ENCODE measurements at regions not wholly inside any gene's neighbourhood (a gene's known extent, or its start where the extent isn't known, plus 50 kb on each side); places are given as distances from the start of the nearest gene placed in this dataset.
"Not testable (repeated sequence)": the region's sequence is repeated elsewhere in the genome, so short reads cannot be mapped to it uniquely, and the experiment has no call there.

DNA sequence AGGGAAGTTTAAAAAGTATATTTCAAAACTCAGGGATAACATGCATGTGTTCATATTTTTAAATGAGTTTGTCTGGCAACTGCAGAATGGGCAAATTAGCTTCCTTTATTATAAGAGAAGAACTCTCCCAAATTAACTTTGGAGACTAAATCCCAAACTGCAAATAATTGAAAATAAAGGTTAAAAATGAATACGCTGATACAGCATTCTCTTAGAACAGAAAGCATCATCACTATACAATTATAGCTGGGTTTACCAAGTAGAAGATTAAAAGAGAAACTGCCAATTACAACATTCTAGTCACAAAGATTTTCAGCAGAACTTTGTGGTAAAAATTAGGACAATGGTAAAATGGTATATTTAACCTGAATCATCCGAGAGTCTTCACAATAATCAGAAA, 73.3 kb downstream of the OLFM4 start:
- no peak for DNase-seq (ENCODE audit: extremely low read depth in 1 of 11, low read depth in 9 of 11, low spot score in 4 of 11)

DNA sequence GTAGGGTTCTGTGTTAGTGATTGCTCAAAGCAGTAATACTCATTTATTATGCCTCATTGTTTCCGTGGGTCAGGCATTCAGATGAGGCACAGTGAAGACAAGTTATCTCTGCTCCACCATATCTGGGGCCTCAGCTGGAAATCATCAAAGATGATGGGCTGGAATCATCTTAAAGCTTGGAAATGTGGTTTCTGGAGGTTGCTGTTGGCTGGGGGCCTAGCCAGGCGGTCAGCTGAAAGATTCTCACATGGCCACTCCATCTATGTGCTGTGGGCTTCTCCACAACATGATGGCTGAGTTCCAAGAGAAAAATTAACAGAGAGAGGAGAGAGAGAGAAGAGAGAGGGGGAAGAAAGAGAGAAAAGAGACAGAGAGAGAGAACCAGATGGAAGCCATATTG, 75.5 kb downstream of the OLFM4 start:
- DNase-seq (ENCODE audit: extremely low read depth in 1 of 11, low read depth in 9 of 11, low spot score in 4 of 11), result no peak

DNA sequence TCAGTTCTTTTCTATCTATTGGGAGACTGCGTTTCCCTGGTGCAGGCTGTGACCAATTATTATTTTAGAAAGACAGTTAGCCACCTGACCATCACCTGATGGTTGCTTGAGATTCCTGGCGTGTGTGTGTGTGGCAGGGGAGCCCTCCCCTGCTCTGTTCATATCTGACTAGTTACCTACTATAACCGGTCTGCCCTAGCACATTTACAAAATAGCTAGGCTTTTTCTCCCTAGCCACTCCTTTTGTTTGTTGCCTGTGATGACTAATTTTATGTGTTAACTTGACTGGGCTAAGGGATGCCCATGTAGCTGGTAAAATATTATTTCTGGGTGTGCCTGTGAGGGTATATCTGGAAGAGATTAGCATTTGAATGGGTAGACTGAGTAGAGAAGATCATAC, 76.9 kb downstream of the OLFM4 start:
- DNase-seq (ENCODE audit: extremely low read depth in 1 of 11, low read depth in 9 of 11, low spot score in 4 of 11), result no peak

DNA sequence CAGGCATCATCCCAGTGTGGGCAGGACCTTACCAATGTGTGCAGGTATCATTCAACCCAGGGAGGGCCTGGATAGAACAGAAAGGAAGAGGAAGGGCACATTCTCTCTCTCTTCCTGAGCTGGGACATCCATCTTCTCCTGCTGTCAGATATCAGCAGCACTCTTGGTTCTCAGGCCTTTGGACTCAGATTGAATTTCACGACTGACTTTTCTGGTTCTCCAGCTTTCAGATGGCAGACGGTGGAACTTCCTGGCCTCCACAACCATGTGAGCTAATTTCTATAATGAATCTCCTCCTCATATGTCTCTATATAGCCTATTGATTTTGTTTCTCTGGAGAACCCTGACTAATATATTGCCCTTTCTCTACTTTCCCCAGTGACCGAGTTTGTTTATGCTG, 77.3 kb downstream of the OLFM4 start:
- no peak for DNase-seq (ENCODE audit: extremely low read depth in 1 of 11, low read depth in 9 of 11, low spot score in 4 of 11)

DNA sequence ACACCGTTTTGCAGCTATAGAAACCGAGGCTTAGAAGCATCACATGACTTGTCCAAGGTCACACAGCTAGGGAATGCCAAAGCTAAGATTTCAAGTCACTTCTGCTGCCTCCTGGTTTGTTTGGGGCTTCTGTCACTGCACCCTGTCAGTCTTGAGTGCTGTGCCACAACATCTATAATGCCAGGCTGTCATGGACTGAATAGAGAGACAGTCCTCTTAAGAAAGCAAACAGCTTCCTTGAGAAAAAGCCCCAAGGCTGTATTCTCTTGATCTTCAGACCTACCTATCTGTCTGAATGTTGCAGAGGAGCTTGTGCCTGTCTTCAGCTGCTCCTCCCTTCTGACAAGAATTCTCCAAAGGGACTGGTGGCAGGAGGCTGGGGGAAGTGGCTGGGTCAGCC, 81.6 kb downstream of the OLFM4 start:
- DNase-seq (ENCODE audit: extremely low read depth in 1 of 11, low read depth in 9 of 11, low spot score in 4 of 11), result no peak

DNA sequence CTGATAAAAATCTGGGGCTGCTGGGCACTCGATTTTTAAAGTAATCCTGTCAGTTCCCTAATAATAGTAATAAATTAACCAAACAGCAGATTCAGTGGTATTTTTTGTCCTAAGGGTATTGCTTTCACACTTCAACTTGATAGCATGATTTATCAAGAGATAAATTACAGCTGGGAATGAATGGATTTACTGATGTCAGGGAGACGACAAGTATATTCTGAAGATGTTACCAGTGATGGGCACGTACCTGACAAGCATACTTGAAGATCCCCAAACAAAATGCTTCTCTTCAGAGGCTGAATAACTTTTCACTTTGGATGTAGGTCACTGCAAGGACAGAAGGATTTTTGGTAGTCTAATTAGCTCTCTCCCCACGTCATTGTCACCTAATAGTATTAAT, 82.0 kb downstream of the OLFM4 start:
- no peak for DNase-seq (ENCODE audit: extremely low read depth in 1 of 11, low read depth in 9 of 11, low spot score in 4 of 11)

DNA sequence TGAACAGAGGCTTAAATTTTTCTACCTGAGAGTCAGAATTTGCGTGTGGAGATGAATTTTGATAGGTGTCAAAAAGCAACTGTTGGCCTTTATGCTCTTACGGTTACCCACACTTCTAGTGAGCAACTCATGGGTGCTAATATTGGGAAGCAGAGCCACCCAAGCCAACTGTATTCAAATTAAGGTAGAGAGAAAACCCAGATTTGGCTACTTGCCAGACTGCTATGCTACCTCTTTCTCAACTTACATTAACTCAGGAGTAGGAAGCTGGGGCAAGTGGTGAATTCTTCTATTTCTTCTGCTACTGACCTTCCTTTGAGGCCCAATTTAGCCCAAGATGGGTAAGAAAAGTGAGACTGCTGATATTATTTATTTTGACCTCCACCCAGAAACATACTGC, 83.9 kb downstream of the OLFM4 start:
- DNase-seq (ENCODE audit: extremely low read depth in 1 of 11, low read depth in 9 of 11, low spot score in 4 of 11), result no peak

DNA sequence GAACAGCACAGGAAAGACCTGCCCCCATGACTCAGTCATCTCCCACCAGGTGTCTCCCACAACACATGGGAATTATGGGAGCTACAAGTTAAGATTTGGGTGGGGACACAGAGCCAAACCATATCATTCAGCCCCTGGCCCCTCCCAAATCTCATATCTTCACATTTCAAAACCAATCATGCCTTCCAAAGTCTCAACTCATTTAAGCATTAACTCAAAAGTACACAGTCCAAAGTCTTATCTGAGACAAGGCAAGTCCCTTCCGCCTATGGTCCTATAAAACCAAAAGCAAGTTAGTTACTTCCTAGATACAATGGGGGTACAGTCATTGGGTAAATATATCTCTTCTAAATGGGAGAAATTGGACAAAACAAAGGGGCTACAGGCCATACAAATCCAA, 88.4 kb downstream of the OLFM4 start:
- not testable (repeated sequence) for DNase-seq (ENCODE audit: extremely low read depth in 1 of 11, low read depth in 9 of 11, low spot score in 4 of 11)

DNA sequence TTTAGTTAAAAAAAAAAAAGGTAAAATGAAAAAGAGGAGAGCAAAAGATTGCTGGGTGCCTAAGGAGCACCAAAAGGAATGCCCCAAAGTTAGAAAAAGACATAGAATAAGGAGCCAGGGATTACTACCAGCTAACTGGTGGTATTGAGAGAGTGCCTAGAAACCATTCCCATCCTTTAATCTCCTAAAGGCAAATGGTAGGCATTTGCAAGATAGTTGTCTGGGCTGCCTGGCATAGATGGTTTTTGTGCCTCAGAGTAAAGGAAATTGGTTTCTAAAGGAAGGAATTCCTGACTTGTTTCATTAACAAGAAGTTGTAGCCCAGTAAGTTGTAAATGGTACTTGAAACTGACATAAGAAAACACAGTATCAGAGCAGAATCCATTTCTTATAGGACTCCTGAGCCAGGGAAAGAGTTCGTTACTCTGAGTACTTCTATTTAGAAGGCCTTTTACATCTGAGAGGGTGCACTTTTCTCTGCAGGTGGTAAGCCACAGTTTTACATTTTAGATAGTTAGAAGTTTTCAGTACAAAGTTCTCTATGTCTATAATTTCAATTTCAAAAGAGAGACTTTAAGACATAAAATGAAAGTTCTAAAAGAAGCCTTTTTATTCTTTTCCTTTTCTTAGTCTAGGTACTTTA, 92.6 kb downstream of the OLFM4 start:
- no peak for DNase-seq (ENCODE audit: extremely low read depth in 1 of 11, low read depth in 9 of 11, low spot score in 4 of 11)

DNA sequence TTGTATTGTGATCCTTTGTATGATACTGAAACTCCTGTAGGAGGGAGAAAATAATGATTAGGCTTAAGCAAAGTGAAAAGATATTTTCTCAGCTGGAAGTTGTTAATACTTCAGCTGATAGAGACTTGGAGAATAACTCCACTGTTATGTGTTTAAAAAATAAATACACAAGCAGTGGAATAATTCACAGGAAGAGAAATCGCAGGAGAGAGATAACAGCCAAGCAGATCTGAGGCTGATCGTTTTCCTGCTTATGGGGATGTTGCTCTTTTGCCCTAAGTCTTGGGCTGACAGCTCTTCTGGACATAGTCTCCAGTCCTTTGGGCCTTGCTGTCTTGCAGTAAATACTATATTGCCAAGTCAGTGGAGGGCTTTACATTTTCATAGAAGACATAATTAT, 93.3 kb downstream of the OLFM4 start:
- no peak for DNase-seq (ENCODE audit: extremely low read depth in 1 of 11, low read depth in 9 of 11, low spot score in 4 of 11)

DNA sequence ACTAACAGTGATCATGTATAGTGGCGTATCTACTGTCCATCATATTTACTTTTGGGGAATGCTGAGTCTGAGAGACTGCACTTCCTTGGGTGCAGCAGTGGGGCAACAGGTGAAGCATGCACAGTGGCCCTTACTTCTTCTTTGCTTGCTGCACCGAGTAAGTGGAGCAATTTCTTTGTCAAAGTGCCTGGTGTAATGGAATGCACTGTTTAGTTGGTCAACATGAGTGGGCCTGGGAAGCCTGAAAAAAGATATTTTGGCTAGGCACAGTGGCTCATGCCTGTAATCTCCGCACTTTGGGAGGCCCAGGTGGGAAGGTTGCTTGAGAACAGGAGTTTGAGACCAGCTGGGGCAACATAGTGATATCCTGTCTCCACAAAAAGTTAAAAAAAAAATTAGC, 94.9 kb downstream of the OLFM4 start:
- no peak for DNase-seq (ENCODE audit: extremely low read depth in 1 of 11, low read depth in 9 of 11, low spot score in 4 of 11)

DNA sequence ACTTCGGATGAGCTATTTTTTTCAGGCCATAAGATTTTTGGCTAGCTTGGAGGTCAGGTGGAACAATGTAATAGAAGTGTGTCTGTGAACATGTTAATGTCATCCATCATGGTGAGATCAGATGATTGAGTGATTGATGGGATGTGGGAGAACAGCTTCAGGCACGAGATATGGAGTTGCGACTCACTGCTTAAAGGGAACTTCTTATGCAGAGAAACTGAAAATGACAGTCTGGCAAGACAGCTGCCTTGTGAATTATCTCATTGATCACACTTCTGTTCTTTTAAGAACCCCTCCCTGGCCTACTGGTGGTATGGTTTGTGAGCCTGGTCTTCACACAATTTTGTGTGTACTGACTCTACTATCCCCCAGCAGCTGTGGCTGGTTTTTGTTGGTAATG, 96.0 kb downstream of the OLFM4 start:
- DNase-seq (ENCODE audit: extremely low read depth in 1 of 11, low read depth in 9 of 11, low spot score in 4 of 11), result no peak

DNA sequence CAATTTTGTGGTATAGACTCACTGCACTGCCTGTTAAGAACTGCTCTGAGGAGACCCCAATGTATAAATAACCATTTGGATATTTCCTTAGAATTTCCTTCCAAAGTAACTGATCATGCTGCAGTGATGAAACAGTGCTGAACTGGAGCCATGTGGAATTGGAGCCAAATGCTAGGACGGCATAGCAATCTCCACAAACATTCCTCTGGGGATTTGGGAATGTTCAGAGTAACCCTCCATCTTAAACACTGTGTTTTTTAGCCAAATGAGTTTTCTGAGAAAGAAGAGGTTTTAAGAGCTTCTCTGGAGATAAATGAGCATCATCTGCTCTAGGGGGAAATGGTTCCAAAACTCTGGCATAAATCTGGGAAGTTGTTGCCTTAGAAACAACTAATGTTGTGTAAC, 98.2 kb downstream of the OLFM4 start:
- no peak for DNase-seq (ENCODE audit: extremely low read depth in 1 of 11, low read depth in 9 of 11, low spot score in 4 of 11)

DNA sequence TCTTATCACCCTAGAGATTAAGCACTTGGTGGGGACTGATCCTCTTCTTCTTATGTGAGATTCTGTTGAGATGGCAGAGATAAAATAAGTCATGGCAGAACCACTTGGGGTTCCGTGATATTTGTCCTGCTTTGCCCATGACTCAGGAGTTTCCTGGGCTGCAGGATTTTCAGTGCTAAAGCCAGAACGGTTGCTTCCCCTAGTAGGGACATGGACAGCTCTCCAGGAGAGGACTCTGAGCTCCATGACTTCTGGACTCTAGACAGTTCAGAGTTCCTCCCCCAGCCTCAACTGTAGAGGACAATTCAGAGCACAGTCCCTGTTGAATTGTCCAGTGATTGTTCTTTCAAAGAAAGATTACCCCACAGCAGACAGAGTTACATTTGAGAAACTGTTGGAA, 98.8 kb downstream of the OLFM4 start:
- no peak for DNase-seq (ENCODE audit: extremely low read depth in 1 of 11, low read depth in 9 of 11, low spot score in 4 of 11)

DNA sequence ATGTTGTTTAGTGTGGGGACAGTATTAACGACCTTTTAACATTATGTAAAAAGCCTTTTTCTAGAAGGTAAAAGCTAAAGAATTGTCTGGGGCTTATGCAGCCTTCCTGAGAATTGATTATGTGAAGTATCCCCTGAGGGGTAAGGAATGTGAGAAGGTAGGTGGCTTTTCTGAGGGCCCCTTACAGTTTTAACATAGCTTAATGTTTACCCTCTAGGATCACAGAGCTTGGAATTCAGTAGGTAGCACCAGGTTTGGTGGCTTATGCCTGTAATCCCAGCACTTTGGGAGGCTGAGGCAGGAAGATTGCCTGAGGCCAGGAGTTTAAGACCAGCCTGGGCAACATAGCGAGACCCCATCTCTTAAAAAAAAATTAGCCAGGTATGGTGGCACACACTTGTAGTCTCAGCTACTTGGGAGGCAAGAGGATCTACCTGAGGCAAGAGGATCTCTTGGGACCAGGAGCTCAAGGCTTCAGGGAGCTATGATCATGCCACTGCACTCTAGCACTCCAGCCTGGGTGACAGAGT, 101.3 kb downstream of the OLFM4 start:
- no peak for DNase-seq (ENCODE audit: extremely low read depth in 1 of 11, low read depth in 9 of 11, low spot score in 4 of 11)

DNA sequence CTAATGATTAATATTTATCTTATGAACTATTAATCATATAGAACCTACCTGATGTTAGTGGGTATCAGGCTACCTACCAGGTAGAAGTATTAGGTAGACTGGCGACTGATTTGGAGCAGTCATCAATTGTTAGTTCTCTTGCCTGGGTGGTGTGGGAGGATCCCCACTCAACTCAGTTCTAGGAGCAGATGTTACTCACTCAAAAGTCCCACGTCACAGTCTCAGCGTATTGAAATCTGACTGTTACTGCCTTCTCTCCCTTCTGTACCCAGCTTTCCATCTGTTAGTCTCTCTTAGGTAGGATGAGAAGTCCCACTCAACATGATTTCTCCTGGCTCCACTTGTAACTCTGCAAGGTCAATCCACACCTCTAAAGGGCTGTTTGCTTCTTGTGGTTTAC, 102.7 kb downstream of the OLFM4 start:
- no peak for DNase-seq (ENCODE audit: extremely low read depth in 1 of 11, low read depth in 9 of 11, low spot score in 4 of 11)

DNA sequence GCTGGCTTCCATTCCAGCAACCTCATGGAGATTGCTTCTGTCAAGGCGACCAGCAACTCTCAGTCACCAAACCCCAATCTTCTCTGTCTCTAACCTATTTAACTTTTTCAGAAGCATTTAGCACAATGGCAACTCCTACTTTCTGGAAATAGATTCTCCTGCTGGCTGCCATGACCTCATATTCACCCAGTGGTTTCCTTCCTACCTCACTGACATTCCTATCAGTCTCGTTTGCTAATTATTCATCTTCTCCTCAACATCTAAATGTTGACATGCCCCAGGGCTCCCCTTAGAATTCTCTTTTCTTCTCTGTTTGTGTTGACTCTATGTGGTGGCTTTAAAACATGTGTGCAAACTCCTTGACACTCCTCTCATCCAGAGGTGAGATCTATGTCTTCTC, 106.7 kb downstream of the OLFM4 start:
- no peak for DNase-seq (ENCODE audit: extremely low read depth in 1 of 11, low read depth in 9 of 11, low spot score in 4 of 11)

DNA sequence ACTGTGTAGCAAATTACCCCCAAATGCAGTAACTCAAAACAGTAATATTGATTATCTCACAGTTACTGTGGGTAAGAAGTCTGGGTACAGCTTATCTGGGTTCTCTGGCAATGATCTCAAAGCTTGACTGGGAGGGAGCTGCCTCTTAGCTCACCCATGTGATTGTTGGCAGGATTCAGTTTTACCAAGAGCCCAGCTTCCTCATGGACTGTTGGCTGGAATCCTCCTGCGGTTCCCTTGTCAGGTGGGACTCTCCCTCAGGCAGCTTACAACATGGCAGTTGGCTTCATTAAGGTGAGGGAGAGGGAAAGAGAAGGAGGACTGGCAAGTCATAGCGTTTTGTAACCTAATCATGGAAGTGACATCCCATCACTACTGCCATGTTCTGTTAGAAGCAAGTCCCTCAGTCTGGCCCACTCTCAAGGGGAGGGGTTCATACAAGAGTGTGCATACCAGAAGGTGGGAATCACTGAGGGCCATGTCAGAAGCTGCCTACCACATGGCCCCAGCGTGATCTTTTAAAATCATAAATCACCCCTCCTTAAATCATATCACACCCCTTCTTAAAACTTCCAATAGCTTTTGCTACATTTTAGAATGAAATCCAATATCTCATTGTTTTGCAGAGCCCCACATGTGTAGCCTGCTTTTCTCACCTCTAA, 108.1 kb downstream of the OLFM4 start:
- no peak for DNase-seq (ENCODE audit: extremely low read depth in 1 of 11, low read depth in 9 of 11, low spot score in 4 of 11)

DNA sequence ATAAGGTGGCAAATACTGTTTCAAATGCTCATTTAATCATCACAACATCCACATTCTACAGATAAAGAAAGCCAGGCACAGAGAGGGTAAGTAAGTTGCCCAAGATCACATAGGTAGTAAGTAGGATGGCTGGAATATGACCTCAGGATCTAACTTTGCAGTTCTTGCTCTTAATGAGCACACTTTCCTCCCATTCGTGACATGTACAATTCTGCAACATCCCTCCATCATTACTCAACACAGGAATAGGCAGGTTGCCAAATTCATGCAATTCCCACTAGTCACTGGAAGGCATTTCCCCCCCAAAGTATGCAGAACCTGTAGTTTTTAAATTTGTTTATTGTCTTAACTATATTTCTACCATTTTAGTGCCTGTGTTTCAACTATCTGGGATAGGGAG, 109.2 kb downstream of the OLFM4 start:
- no peak for DNase-seq (ENCODE audit: extremely low read depth in 1 of 11, low read depth in 9 of 11, low spot score in 4 of 11)

DNA sequence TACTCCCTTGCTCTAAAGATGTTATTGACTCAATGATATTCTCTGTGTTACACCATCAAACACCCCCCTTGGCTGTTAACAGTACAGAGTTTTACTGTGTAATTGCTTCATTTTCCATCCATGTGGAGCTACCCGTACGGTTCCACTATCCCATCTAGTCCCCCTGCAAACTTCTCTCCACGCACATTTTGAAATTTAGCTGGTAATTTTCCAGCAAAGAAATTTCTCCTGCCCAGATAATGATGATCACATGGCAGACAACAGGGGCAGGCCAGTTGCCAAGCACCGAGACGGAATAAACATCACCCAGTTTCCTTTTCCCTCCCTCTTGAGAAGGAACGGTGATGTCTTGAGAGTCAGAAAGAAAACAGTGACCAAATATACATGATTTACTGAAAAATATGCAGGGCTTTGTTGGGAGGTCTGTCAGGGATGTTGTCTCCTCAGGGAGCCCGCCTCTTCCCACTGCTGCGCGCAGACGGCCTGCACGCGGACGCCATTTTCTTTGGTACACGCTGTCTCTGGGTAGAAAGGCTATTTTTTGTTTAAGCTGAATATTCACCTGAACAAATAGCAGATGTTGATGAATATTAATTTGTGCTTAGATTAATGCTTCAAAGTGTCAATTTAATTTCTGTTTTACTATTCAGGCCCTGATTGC, 109.9 kb downstream of the OLFM4 start:
- no peak for DNase-seq (ENCODE audit: extremely low read depth in 1 of 11, low read depth in 9 of 11, low spot score in 4 of 11)

DNA sequence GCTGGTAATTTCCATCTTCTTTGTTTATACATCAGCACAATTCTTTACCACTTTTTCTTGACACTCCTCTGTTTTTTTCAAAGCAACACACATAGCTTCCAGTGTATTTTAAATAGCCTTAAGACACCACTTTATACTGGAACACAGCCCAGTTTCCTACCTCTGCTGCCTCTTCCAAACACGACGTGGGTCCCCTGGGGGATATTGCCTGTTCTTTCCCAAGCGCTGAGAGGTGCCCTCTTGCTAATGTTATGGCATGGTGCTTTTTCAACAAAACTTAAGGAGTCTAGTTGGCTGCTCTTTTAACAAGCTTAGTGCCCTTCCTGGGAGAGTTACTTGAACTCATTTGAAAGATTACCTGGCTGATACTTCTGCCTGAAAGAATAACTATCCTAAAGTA, 112.7 kb downstream of the OLFM4 start:
- DNase-seq (ENCODE audit: extremely low read depth in 1 of 11, low read depth in 9 of 11, low spot score in 4 of 11), result no peak
